SW 1271 (cell line): ENCODE measurements at regions not wholly inside any gene's neighbourhood (a gene's known extent, or its start where the extent isn't known, plus 50 kb on each side); places are given as distances from the start of the nearest gene placed in this dataset.

Experiments
- DNase-seq, 2 experiments: peaks; one replicate each; lab custom pipeline; 2025; lab: John Stamatoyannopoulos, UW

GRCh38 chr12:58777815-58778214 lies 142.5 kb downstream of the LRIG3 start:
- DNase-seq = no peak

- DNase-seq = no peak
Observed at GRCh38 chr12:58781609-58782008, 138.7 kb downstream of the LRIG3 start.

- no peak for DNase-seq
Observed at GRCh38 chr12:58787021-58787760, 133.1 kb downstream of the LRIG3 start.

- no peak for DNase-seq
Observed at GRCh38 chr12:58794859-58795258, 125.4 kb downstream of the LRIG3 start.

GRCh38 chr12:58795825-58796224 lies 124.5 kb downstream of the LRIG3 start:
- DNase-seq = no peak

GRCh38 chr12:58801986-58802385 lies 118.3 kb downstream of the LRIG3 start:
- no peak for DNase-seq

GRCh38 chr12:58803908-58804307 lies 116.4 kb downstream of the LRIG3 start:
- DNase-seq = no peak

GRCh38 chr12:58804749-58805148 lies 115.6 kb downstream of the LRIG3 start:
- peak in 1 of 2 experiments; percentile 4 for DNase-seq

- DNase-seq = no peak
Observed at GRCh38 chr12:58809064-58809607, 111.2 kb downstream of the LRIG3 start.

GRCh38 chr12:58811346-58811745 lies 109.0 kb downstream of the LRIG3 start:
- DNase-seq = no peak

- DNase-seq = no peak
Observed at GRCh38 chr12:58812214-58812613, 108.1 kb downstream of the LRIG3 start.

GRCh38 chr12:58814036-58814435 lies 106.3 kb downstream of the LRIG3 start:
- no peak for DNase-seq

- DNase-seq = no peak
Observed at GRCh38 chr12:58815235-58815634, 105.1 kb downstream of the LRIG3 start.

GRCh38 chr12:58818546-58818945 lies 101.8 kb downstream of the LRIG3 start:
- DNase-seq = no peak

- no peak for DNase-seq
Observed at GRCh38 chr12:58819345-58819744, 101.0 kb downstream of the LRIG3 start.

- DNase-seq = no peak
Observed at GRCh38 chr12:58819985-58820384, 100.3 kb downstream of the LRIG3 start.
